Mesendoderm (in vitro differentiated cells): ENCODE measurements at regions not wholly inside any gene's neighbourhood (a gene's known extent, or its start where the extent isn't known, plus 50 kb on each side); places are given as distances from the start of the nearest gene placed in this dataset.

Experiments
- DNase-seq: peaks from one replicate; pipeline ENCODE4 v3.0.0; 2013
- H2AK5ac ChIP-seq: 2 replicates; pipeline ENCODE4 v1.6.1; 2013; ENCODE audit warnings: low read length, inconsistent platforms
- H2BK120ac ChIP-seq: 2 replicates; pipeline ENCODE4 v1.6.1; 2013; ENCODE audit warnings: low read depth, mild to moderate bottlenecking, low read length, moderate library complexity, mixed read lengths
- H2BK15ac ChIP-seq: replicated peaks from 2 replicates; pipeline ENCODE4 v1.6.1; 2013; ENCODE audit warnings: low read depth, mild to moderate bottlenecking, moderate library complexity
- H2BK5ac ChIP-seq: 2 replicates; pipeline ENCODE4 v1.6.1; 2013; ENCODE audit warnings: low read length, inconsistent platforms
- H3K18ac ChIP-seq: 2 replicates; pipeline ENCODE4 v1.6.1; 2013; ENCODE audit warnings: mild to moderate bottlenecking, low read length, mixed read lengths
- H3K23ac ChIP-seq: one replicate; pipeline ENCODE4 v1.6.1; 2013; ENCODE audit warnings: low read length
- H3K27ac ChIP-seq: 2 replicates; pipeline ENCODE4 v1.5.1; 2013; ENCODE audit warnings: low read depth, mild to moderate bottlenecking, inconsistent platforms, low read length, moderate library complexity
- H3K27me3 ChIP-seq: 2 replicates; pipeline ENCODE4 v1.6.1; 2013; ENCODE audit warnings: low read length, control low read depth, mild to moderate bottlenecking, inconsistent platforms; ENCODE audit not compliant: insufficient read depth, poor library complexity
- H3K36me3 ChIP-seq: 2 replicates; pipeline ENCODE4 v1.6.1; 2013; ENCODE audit warnings: low read length, inconsistent platforms; ENCODE audit not compliant: control insufficient read depth, insufficient read depth
- H3K4ac ChIP-seq: one replicate; pipeline ENCODE4 v1.6.1; 2013; ENCODE audit warnings: low read depth, mild to moderate bottlenecking, low read length, moderate library complexity
- H3K4me1 ChIP-seq: 2 replicates; pipeline ENCODE4 v1.6.1; 2013; ENCODE audit warnings: low read depth, low read length, inconsistent platforms; ENCODE audit not compliant: control insufficient read depth
- H3K4me2 ChIP-seq: 2 replicates; pipeline ENCODE4 v1.6.1; 2013; ENCODE audit warnings: low read length
- H3K4me3 ChIP-seq: 2 replicates; pipeline ENCODE4 v1.5.1; 2013; ENCODE audit warnings: mild to moderate bottlenecking, low read length
- H3K56ac ChIP-seq: one replicate; pipeline ENCODE4 v1.6.1; 2013; ENCODE audit warnings: low read length
- H3K79me1 ChIP-seq: 2 replicates; pipeline ENCODE4 v1.6.1; 2013; ENCODE audit warnings: low read length, inconsistent platforms
- H3K79me2 ChIP-seq: 2 replicates; pipeline ENCODE4 v1.6.1; 2013; ENCODE audit warnings: mild to moderate bottlenecking, low read length; ENCODE audit not compliant: control insufficient read depth, insufficient read depth
- H3K9ac ChIP-seq: 2 replicates; pipeline ENCODE4 v1.6.1; 2013; ENCODE audit warnings: low read length, inconsistent platforms
- H4K5ac ChIP-seq: one replicate; pipeline ENCODE4 v1.6.1; 2013; ENCODE audit warnings: low read length
- H4K8ac ChIP-seq: one replicate; pipeline ENCODE4 v1.6.1; 2013; ENCODE audit warnings: low read depth, mild to moderate bottlenecking, control low read depth, low read length, moderate library complexity
- WGBS: extraction: QIAGEN DNeasy Blood & Tissue Kit; methylation state at CpG from one replicate; pipeline ENCODE4 v1.1.7; 2013; ENCODE audit warnings: low lambda C conversion rate, missing lambda C conversion rate; ENCODE audit not compliant: insufficient coverage; ENCODE audit errors: extremely low coverage; 5-methylcytosine and 5-hydroxymethylcytosine counted together

DNA sequence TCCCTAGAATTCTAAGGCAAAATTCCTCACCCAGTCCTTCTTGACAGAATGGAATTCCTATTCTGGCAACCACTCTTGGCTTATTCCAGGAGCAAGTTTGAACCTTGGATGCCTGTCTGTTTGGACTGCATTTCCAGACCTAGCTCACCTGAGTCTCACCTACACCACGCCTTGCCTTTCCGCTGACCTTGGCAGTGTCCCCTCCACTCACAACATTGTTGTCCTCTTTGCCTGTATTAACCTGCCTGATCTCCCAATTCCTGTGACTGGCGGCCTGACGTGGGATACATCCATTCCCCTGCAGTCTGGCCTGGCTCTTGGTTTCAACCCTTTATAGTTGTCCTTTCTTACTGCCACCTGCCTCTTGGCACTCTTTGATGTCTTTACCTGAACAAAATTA lies 281.4 kb upstream of the SOX4 start:
- no CpG with 5 or more reads among the region's 4 CpGs for WGBS
- Histone ChIP-seq H4K5ac (no peak overlapping the region), H3K4me3 (no peak overlapping the region), H2BK120ac (no peak overlapping the region), H3K9ac (no peak overlapping the region), H2AK5ac (peak overlapping the region; percentile 79), H4K8ac (no peak overlapping the region), H3K27me3 (no peaks in the 10 kb centered on the region), H3K4me2 (no peak overlapping the region), H3K4ac (no peak overlapping the region), H3K4me1 (peaks cover 3% of the 10 kb centered on the region), H3K36me3 (no peaks in the 10 kb centered on the region), H3K79me1 (no peaks in the 10 kb centered on the region), H3K23ac (no peak overlapping the region), H3K56ac (no peak overlapping the region), H3K79me2 (no peaks in the 10 kb centered on the region), H2BK15ac (no peak overlapping the region), H2BK5ac (no peak overlapping the region), H3K27ac (no peak overlapping the region), H3K18ac (no peak overlapping the region)
- DNase-seq: no peak

GRCh38 chr6:21317642-21318041 lies 275.9 kb upstream of the SOX4 start:
- no CpG with 5 or more reads among the region's 12 CpGs for WGBS
- H2BK120ac ChIP-seq: no peak overlapping the region
- no peak overlapping the region for H3K9ac ChIP-seq
- H3K4me2 ChIP-seq: no peak overlapping the region
- peaks cover 3% of the 10 kb centered on the region for H3K4me1 ChIP-seq
- H3K23ac ChIP-seq: no peak overlapping the region
- no peaks in the 10 kb centered on the region for H3K36me3 ChIP-seq
- no peak overlapping the region for H2AK5ac ChIP-seq
- no peak overlapping the region for H4K8ac ChIP-seq
- H3K4me3 ChIP-seq: no peak overlapping the region
- no peak overlapping the region for H2BK15ac ChIP-seq
- no peak for DNase-seq
- H2BK5ac ChIP-seq: no peak overlapping the region
- H3K4ac ChIP-seq: no peak overlapping the region
- no peak overlapping the region for H4K5ac ChIP-seq
- H3K79me1 ChIP-seq: no peaks in the 10 kb centered on the region
- H3K18ac ChIP-seq: no peak overlapping the region
- no peak overlapping the region for H3K56ac ChIP-seq
- H3K27me3 ChIP-seq: no peaks in the 10 kb centered on the region
- no peak overlapping the region for H3K27ac ChIP-seq
- no peaks in the 10 kb centered on the region for H3K79me2 ChIP-seq

DNA sequence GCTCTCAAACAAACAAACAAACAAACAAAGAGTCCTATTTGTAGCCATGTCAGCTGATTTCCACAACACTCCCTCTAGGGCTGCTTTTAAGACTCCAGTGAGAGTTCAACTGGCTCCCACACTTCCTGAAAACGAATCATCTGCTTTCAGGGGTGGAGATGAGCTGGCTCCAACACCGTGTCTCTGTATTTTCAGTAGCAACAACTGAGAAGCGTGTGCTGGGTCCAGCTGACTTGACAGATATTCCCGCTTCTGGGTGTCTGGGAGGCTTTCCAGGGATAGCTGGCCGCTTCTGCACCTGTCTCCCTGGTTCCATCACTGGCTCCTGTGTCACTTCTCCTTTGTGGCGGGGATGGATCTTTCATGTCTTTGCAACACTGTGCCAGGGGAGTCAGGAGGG lies 272.5 kb upstream of the SOX4 start:
- no peak overlapping the region for H2BK120ac ChIP-seq
- H3K79me1 ChIP-seq: no peaks in the 10 kb centered on the region
- H3K18ac ChIP-seq: no peak overlapping the region
- no peaks in the 10 kb centered on the region for H3K79me2 ChIP-seq
- no peak overlapping the region for H3K4ac ChIP-seq
- WGBS: no CpG with 5 or more reads among the region's 6 CpGs
- H3K4me2 ChIP-seq: no peak overlapping the region
- H3K27me3 ChIP-seq: no peaks in the 10 kb centered on the region
- no peaks in the 10 kb centered on the region for H3K36me3 ChIP-seq
- no peak overlapping the region for H3K4me3 ChIP-seq
- no peak overlapping the region for H3K23ac ChIP-seq
- no peak overlapping the region for H4K8ac ChIP-seq
- H2BK5ac ChIP-seq: no peak overlapping the region
- no peak overlapping the region for H3K56ac ChIP-seq
- H3K4me1 ChIP-seq: no peaks in the 10 kb centered on the region
- no peak overlapping the region for H3K27ac ChIP-seq
- H4K5ac ChIP-seq: no peak overlapping the region
- no peak for DNase-seq
- no peak overlapping the region for H2AK5ac ChIP-seq
- H3K9ac ChIP-seq: no peak overlapping the region
- H2BK15ac ChIP-seq: no peak overlapping the region

GRCh38 chr6:21321531-21321930 lies 272.0 kb upstream of the SOX4 start:
- no CpG with 5 or more reads among the region's 2 CpGs for WGBS
- no peak overlapping the region for H4K5ac ChIP-seq
- H3K9ac ChIP-seq: no peak overlapping the region
- H3K79me2 ChIP-seq: no peaks in the 10 kb centered on the region
- H3K56ac ChIP-seq: no peak overlapping the region
- no peak overlapping the region for H2BK5ac ChIP-seq
- H2BK15ac ChIP-seq: no peak overlapping the region
- H2AK5ac ChIP-seq: no peak overlapping the region
- no peak overlapping the region for H3K23ac ChIP-seq
- H3K4me3 ChIP-seq: no peak overlapping the region
- no peak overlapping the region for H4K8ac ChIP-seq
- H3K27ac ChIP-seq: no peak overlapping the region
- H3K27me3 ChIP-seq: no peaks in the 10 kb centered on the region
- no peaks in the 10 kb centered on the region for H3K36me3 ChIP-seq
- H3K18ac ChIP-seq: no peak overlapping the region
- H3K4me1 ChIP-seq: no peaks in the 10 kb centered on the region
- no peak overlapping the region for H3K4me2 ChIP-seq
- H3K79me1 ChIP-seq: no peaks in the 10 kb centered on the region
- H2BK120ac ChIP-seq: no peak overlapping the region
- no peak for DNase-seq
- H3K4ac ChIP-seq: no peak overlapping the region

DNA sequence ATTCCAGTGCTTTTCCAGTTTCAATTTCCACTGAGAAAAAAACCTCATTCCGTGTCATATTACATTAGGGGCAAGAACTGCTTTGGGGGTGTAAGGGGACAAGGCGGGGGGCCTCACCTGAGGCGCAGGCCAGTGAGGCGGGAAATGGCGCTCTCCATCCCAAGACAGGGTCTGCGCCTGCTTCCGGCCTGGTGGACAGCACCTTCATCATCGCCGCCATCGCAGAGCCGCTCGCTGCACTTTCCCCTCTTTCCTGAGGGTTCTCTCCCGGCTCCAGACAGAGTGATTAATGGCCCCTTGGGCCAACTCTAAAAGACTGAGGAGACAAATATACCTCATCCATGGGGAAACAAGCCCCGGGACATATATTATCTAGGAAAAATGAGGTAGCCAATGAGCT lies 270.0 kb upstream of the SOX4 start:
- H2AK5ac ChIP-seq: no peak overlapping the region
- no peak overlapping the region for H3K18ac ChIP-seq
- H2BK15ac ChIP-seq: no peak overlapping the region
- no peak overlapping the region for H4K5ac ChIP-seq
- no peak overlapping the region for H3K9ac ChIP-seq
- H3K4ac ChIP-seq: no peak overlapping the region
- no peak overlapping the region for H3K4me2 ChIP-seq
- H2BK5ac ChIP-seq: no peak overlapping the region
- H3K4me1 ChIP-seq: no peaks in the 10 kb centered on the region
- H3K56ac ChIP-seq: no peak overlapping the region
- no peak overlapping the region for H4K8ac ChIP-seq
- H3K36me3 ChIP-seq: no peaks in the 10 kb centered on the region
- no peak overlapping the region for H3K27ac ChIP-seq
- H3K79me1 ChIP-seq: no peaks in the 10 kb centered on the region
- no CpG with 5 or more reads among the region's 14 CpGs for WGBS
- H3K4me3 ChIP-seq: no peak overlapping the region
- no peaks in the 10 kb centered on the region for H3K79me2 ChIP-seq
- no peak overlapping the region for H2BK120ac ChIP-seq
- no peak overlapping the region for H3K23ac ChIP-seq
- DNase-seq: no peak
- H3K27me3 ChIP-seq: no peaks in the 10 kb centered on the region

DNA sequence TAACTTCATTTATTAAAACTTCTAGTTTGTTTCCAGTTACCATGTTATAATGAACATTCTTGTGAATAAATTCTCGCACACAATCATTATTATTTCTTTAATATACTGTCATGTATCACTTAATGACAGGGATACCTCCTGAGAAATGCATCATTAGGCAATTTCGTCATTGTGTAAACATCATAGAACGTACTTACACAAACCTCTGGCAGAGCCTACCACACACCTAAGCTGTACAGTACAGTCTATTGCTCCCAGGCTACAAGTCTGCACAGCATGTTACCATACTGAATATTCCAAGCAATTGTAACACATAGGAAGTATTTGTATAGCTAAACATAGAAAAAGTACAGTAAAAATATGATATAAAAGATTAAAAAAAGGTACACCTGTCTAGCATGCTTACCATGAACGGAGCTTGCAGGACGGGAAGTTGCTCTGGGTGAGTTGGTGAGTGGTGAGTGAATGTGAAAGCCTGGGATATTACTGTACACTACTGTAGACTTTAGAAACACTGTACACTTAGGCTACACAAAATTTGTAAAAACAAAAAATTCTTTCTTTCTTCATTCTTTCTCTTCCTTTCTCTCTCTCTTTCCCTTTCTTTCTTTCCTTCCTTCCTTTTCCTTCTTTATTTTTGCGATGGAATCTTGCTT lies 268.2 kb upstream of the SOX4 start:
- DNase-seq: no peak

More for the DNA sequence above, 268.2 kb upstream of the SOX4 start:
- H3K4me1 ChIP-seq: no peaks in the 10 kb centered on the region
- H4K8ac ChIP-seq: no peak overlapping the region
- H3K36me3 ChIP-seq: no peaks in the 10 kb centered on the region
- H3K56ac ChIP-seq: no peak overlapping the region
- H3K79me2 ChIP-seq: no peaks in the 10 kb centered on the region
- 100% methylated on average over 1 of the region's 6 CpGs for WGBS
- H3K4me2 ChIP-seq: no peak overlapping the region
- no peak overlapping the region for H3K4ac ChIP-seq
- no peak overlapping the region for H2BK5ac ChIP-seq
- no peak overlapping the region for H3K18ac ChIP-seq
- no peak overlapping the region for H4K5ac ChIP-seq
- no peak overlapping the region for H3K4me3 ChIP-seq
- H3K9ac ChIP-seq: no peak overlapping the region
- no peak overlapping the region for H2BK15ac ChIP-seq
- H2BK120ac ChIP-seq: no peak overlapping the region
- H2AK5ac ChIP-seq: no peak overlapping the region
- H3K79me1 ChIP-seq: no peaks in the 10 kb centered on the region
- H3K27me3 ChIP-seq: no peaks in the 10 kb centered on the region
- no peak overlapping the region for H3K27ac ChIP-seq
- no peak overlapping the region for H3K23ac ChIP-seq
